ENCODE measurements at regions not wholly inside any gene's neighbourhood (a gene's known extent, or its start where the extent isn't known, plus 50 kb on each side); places are given as distances from the start of the nearest gene placed in this dataset.

DNA sequence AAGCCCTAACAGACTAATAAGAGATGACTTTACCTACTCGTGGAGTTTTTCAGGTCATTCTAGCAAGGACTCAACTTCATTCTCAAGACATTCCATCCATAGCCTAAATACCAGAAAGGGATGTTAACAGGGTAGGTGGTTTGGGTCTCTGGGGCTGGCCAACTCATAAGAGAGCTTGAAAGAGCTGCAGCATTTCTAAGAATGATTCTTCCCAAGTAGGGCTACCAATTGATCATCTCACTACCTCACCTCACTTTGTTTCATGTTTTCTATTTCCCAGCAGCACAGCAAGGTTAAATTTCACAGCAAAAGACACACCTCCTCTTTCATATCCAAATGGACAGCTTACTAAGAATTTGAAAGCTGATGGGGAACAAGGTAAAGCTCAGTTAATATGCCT lies 614.8 kb upstream of the DIPK2B start:
- H3K4me1 ChIP-seq (ENCODE audit: control insufficient read depth, extremely low read depth, insufficient read depth, low read length): peaks cover 11% of the 10 kb centered on the region
- dilution Hi-C loops (cut with MboI; ENCODE audit: extremely low pct_ligation_motif_present, low sequenced_read_pairs): no loop called here
- H3K9me3 ChIP-seq (ENCODE audit: control insufficient read depth, low read depth, low read length): no peaks in the 10 kb centered on the region
- DNase-seq (ENCODE audit: low read depth, low spot score) (no peak), FAIRE-seq (no peak)
- H3K9ac ChIP-seq (ENCODE audit: control insufficient read depth, extremely low read depth, insufficient read depth, low read length): no peak overlapping the region
- H3K9me1 ChIP-seq (ENCODE audit: control insufficient read depth, extremely low read depth, insufficient read depth, low read length): no peaks in the 10 kb centered on the region
- TF ChIP-seq EZH2 (IDR thresholded peaks at IDR 0.05; ENCODE audit: low read length): no peak
- no peak for TF ChIP-seq CTCF (optimal IDR thresholded peaks at IDR 0.05 in 1 of 3, IDR thresholded peaks at IDR 0.05 in 1 of 3, conservative IDR thresholded peaks at IDR 0.05 in 1 of 3; ENCODE audit: extremely low read depth in 1 of 3, insufficient read depth in 2 of 3, low read length in 3 of 3)
- no peak overlapping the region for H3K4me3 ChIP-seq (ENCODE audit: control insufficient read depth in 2 of 3, extremely low read depth in 1 of 3, insufficient read depth in 2 of 3, low read depth in 1 of 3, low read length in 3 of 3)
- H3K27me3 ChIP-seq (ENCODE audit: control insufficient read depth, extremely low read depth, insufficient read depth, low read length): peaks cover 4% of the 10 kb centered on the region
- H3K79me2 ChIP-seq (ENCODE audit: control insufficient read depth, insufficient read depth, low read length): peaks cover 80% of the 10 kb centered on the region
- H4K20me1 ChIP-seq (ENCODE audit: control insufficient read depth, extremely low read depth, insufficient read depth, low read length): peaks cover 4% of the 10 kb centered on the region
- no peak overlapping the region for H3K27ac ChIP-seq (ENCODE audit: control insufficient read depth, insufficient read depth, low read length)
- no peak overlapping the region for H3K4me2 ChIP-seq (ENCODE audit: control insufficient read depth, extremely low read depth, insufficient read depth, low read depth, low read length)
- no peak overlapping the region for H2AFZ ChIP-seq (ENCODE audit: control insufficient read depth, low read length)
- H3K36me3 ChIP-seq (ENCODE audit: control insufficient read depth in 2 of 2, extremely low read depth in 1 of 2, insufficient read depth in 2 of 2, low read length in 2 of 2): peaks cover 3 to 4% of the 10 kb centered on the region in 2 experiments

DNA sequence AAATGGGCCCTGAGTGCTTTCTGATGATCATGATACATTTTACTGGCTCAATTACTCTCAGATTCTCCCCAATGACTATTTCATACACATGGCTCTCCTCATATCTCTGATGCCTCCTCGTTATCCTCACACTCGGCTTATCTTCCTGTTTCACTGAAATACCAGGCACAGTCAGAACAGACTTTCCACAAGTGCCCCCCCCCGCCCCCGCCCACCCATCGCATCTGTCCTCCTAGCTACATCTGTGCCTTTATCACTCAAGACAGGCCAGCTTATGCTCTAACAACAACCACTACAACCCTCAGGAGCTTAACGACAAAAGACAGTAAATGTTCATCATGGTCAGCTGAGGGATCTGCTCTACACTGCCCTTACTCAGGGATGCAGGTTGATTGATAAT lies 610.6 kb upstream of the DIPK2B start:
- Histone ChIP-seq H3K4me1 (ENCODE audit: control insufficient read depth, extremely low read depth, insufficient read depth, low read length) (peaks cover 45% of the 10 kb centered on the region), H3K36me3 (ENCODE audit: control insufficient read depth in 2 of 2, extremely low read depth in 1 of 2, insufficient read depth in 2 of 2, low read length in 2 of 2) (peaks cover 3% of the 10 kb centered on the region in 2 experiments), H2AFZ (ENCODE audit: control insufficient read depth, low read length) (no peak overlapping the region), H4K20me1 (ENCODE audit: control insufficient read depth, extremely low read depth, insufficient read depth, low read length) (peaks cover 4% of the 10 kb centered on the region), H3K79me2 (ENCODE audit: control insufficient read depth, insufficient read depth, low read length) (peaks cover 70% of the 10 kb centered on the region), H3K27me3 (ENCODE audit: control insufficient read depth, extremely low read depth, insufficient read depth, low read length) (peaks cover 4% of the 10 kb centered on the region), H3K9me3 (ENCODE audit: control insufficient read depth, low read depth, low read length) (no peaks in the 10 kb centered on the region), H3K27ac (ENCODE audit: control insufficient read depth, insufficient read depth, low read length) (no peak overlapping the region), H3K4me3 (ENCODE audit: control insufficient read depth in 2 of 3, extremely low read depth in 1 of 3, insufficient read depth in 2 of 3, low read depth in 1 of 3, low read length in 3 of 3) (no peak overlapping the region), H3K9me1 (ENCODE audit: control insufficient read depth, extremely low read depth, insufficient read depth, low read length) (no peaks in the 10 kb centered on the region), H3K9ac (ENCODE audit: control insufficient read depth, extremely low read depth, insufficient read depth, low read length) (no peak overlapping the region), H3K4me2 (ENCODE audit: control insufficient read depth, extremely low read depth, insufficient read depth, low read depth, low read length) (no peak overlapping the region)
- DNase-seq (ENCODE audit: low read depth, low spot score) (no peak), FAIRE-seq (no peak)
- TF ChIP-seq CTCF (optimal IDR thresholded peaks at IDR 0.05 in 1 of 3, IDR thresholded peaks at IDR 0.05 in 1 of 3, conservative IDR thresholded peaks at IDR 0.05 in 1 of 3; ENCODE audit: extremely low read depth in 1 of 3, insufficient read depth in 2 of 3, low read length in 3 of 3) (no peak), EZH2 (IDR thresholded peaks at IDR 0.05; ENCODE audit: low read length) (no peak)
- dilution Hi-C loops (cut with MboI; ENCODE audit: extremely low pct_ligation_motif_present, low sequenced_read_pairs): no loop called here
